ENCODE measurements at regions not wholly inside any gene's neighbourhood (a gene's known extent, or its start where the extent isn't known, plus 50 kb on each side); places are given as distances from the start of the nearest gene placed in this dataset.

DNA sequence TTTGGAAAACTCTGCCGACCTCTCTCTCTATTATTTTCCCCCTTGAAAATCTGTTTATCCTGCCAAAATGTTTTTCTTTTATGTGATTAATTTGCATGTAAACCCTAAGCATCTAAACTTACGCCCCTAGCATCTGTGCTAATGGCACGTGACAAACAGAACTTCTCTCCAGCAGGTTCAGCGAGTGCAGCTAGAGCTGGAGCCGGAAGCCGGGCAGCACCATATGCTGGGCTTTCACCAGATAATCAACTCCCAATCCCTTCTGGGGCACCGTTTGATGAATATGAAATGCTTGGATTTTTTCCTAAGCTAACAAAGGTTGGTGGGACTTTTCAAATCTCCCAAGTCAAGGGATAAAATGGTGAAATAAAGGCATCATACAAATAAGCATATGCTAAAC, 667.5 kb upstream of the TMEM132C start:
- no peak for TF ChIP-seq POLR2A (IDR thresholded peaks at IDR 0.05; ENCODE audit: low read depth, low read length)
- no peaks in the 10 kb centered on the region for H4K20me1 ChIP-seq (replicated peaks; ENCODE audit: control insufficient read depth, extremely low read depth, insufficient read depth, low read length)
- POLR2A ChIA-PET: no interaction called here
- CTCF ChIA-PET: no interaction called here
- H3K36me3 ChIP-seq (ENCODE audit: control insufficient read depth in 2 of 2, extremely low read depth in 1 of 2, insufficient read depth in 2 of 2, low read length in 2 of 2): no peaks in the 10 kb centered on the region
- H3K9me1 ChIP-seq (replicated peaks; ENCODE audit: control insufficient read depth, extremely low read depth, insufficient read depth, low read length): no peaks in the 10 kb centered on the region
- H3K9ac ChIP-seq (replicated peaks; ENCODE audit: extremely low read depth, insufficient read depth, low read length): no peak overlapping the region
- H3K4me2 ChIP-seq (ENCODE audit: insufficient read depth, low read length): no peak overlapping the region
- H3K79me2 ChIP-seq (ENCODE audit: control insufficient read depth, insufficient read depth, low read length): no peaks in the 10 kb centered on the region
- peaks cover 8% of the 10 kb centered on the region for H3K9me3 ChIP-seq (replicated peaks; ENCODE audit: control insufficient read depth, insufficient read depth, low read length)
- no peak overlapping the region for H3K4me3 ChIP-seq (replicated peaks in 1 of 3; ENCODE audit: insufficient read depth in 1 of 3, low read depth in 1 of 3, low read length in 3 of 3)
- no peaks in the 10 kb centered on the region for H3K27me3 ChIP-seq (ENCODE audit: control insufficient read depth in 2 of 2, insufficient read depth in 2 of 2, low read length in 2 of 2)
- dilution Hi-C loops (cut with MboI; ENCODE audit: extremely low pct_ligation_motif_present, low sequenced_read_pairs) (no loop called here), intact Hi-C loops (cut with micrococcal nuclease) (no loop called here)
- H2AFZ ChIP-seq (ENCODE audit: low read depth, low read length): no peak overlapping the region
- BruUV-seq (replicated peaks): no TSS peak
- FAIRE-seq (no peak), DNase-seq (ENCODE audit: low read depth, low spot score) (no peak)
- no peak overlapping the region for H3K27ac ChIP-seq (ENCODE audit: insufficient read depth, low read depth, low read length)
- H3K4me1 ChIP-seq (ENCODE audit: control insufficient read depth, extremely low read depth, insufficient read depth, low read length): no peaks in the 10 kb centered on the region

- TF ChIP-seq MAX (IDR thresholded peaks at IDR 0.05; ENCODE audit: insufficient read depth, insufficient read length): no peak
- TF ChIP-seq, protein P1, sequence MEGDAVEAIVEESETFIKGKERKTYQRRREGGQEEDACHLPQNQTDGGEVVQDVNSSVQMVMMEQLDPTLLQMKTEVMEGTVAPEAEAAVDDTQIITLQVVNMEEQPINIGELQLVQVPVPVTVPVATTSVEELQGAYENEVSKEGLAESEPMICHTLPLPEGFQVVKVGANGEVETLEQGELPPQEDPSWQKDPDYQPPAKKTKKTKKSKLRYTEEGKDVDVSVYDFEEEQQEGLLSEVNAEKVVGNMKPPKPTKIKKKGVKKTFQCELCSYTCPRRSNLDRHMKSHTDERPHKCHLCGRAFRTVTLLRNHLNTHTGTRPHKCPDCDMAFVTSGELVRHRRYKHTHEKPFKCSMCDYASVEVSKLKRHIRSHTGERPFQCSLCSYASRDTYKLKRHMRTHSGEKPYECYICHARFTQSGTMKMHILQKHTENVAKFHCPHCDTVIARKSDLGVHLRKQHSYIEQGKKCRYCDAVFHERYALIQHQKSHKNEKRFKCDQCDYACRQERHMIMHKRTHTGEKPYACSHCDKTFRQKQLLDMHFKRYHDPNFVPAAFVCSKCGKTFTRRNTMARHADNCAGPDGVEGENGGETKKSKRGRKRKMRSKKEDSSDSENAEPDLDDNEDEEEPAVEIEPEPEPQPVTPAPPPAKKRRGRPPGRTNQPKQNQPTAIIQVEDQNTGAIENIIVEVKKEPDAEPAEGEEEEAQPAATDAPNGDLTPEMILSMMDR (IDR thresholded peaks at IDR 0.05; ENCODE audit: extremely low read depth in 1 of 2, insufficient read depth in 1 of 2, low read depth in 1 of 2, low read length in 2 of 2): no peak
- TF ChIP-seq FOS (IDR thresholded peaks at IDR 0.05; ENCODE audit: borderline replicate concordance, insufficient read depth, low read length): no peak
- no peak for TF ChIP-seq POLR2A (IDR thresholded peaks at IDR 0.05; ENCODE audit: low read depth, low read length)
- no peak for TF ChIP-seq GATA2 (IDR thresholded peaks at IDR 0.05; ENCODE audit: insufficient read depth, insufficient read length, low read depth, low read length)
- TF ChIP-seq EZH2 (IDR thresholded peaks at IDR 0.05; ENCODE audit: borderline replicate concordance, low read depth, low read length, severe bottlenecking): no peak
- TF ChIP-seq MYC (IDR thresholded peaks at IDR 0.05; ENCODE audit: low read depth, low read length): no peak
- TF ChIP-seq JUN (IDR thresholded peaks at IDR 0.05; ENCODE audit: borderline replicate concordance, insufficient read depth, insufficient read length, low read depth): no peak
- TF ChIP-seq POLR2AphosphoS5 (IDR thresholded peaks at IDR 0.05; ENCODE audit: insufficient read depth, low read depth, low read length): no peak
- Histone ChIP-seq H3K9me3 (replicated peaks; ENCODE audit: control insufficient read depth, insufficient read depth, low read length) (peaks cover 8% of the 10 kb centered on the region), H3K36me3 (ENCODE audit: control insufficient read depth in 2 of 2, extremely low read depth in 1 of 2, insufficient read depth in 2 of 2, low read length in 2 of 2) (no peaks in the 10 kb centered on the region), H3K9me1 (replicated peaks; ENCODE audit: control insufficient read depth, extremely low read depth, insufficient read depth, low read length) (no peaks in the 10 kb centered on the region), H3K27ac (ENCODE audit: insufficient read depth, low read depth, low read length) (no peak overlapping the region), H3K9ac (replicated peaks; ENCODE audit: extremely low read depth, insufficient read depth, low read length) (no peak overlapping the region), H2AFZ (ENCODE audit: low read depth, low read length) (no peak overlapping the region), H3K4me3 (replicated peaks in 1 of 3; ENCODE audit: insufficient read depth in 1 of 3, low read depth in 1 of 3, low read length in 3 of 3) (no peak overlapping the region), H4K20me1 (replicated peaks; ENCODE audit: control insufficient read depth, extremely low read depth, insufficient read depth, low read length) (no peaks in the 10 kb centered on the region), H3K4me2 (ENCODE audit: insufficient read depth, low read length) (no peak overlapping the region), H3K4me1 (ENCODE audit: control insufficient read depth, extremely low read depth, insufficient read depth, low read length) (no peaks in the 10 kb centered on the region), H3K79me2 (ENCODE audit: control insufficient read depth, insufficient read depth, low read length) (no peaks in the 10 kb centered on the region), H3K27me3 (ENCODE audit: control insufficient read depth in 2 of 2, insufficient read depth in 2 of 2, low read length in 2 of 2) (no peaks in the 10 kb centered on the region)
- dilution Hi-C loops (cut with MboI; ENCODE audit: extremely low pct_ligation_motif_present, low sequenced_read_pairs) (no loop called here), intact Hi-C loops (cut with micrococcal nuclease) (no loop called here)
- FAIRE-seq: no peak
- DNase-seq (ENCODE audit: low read depth, low spot score): no peak
- no TSS peak for BruUV-seq (replicated peaks)
- ChIA-PET CTCF (no interaction called here), POLR2A (no interaction called here)
Observed at GRCh38 chr12:127600211-127600610, 666.8 kb upstream of the TMEM132C start.

Data from endothelial cell of umbilical vein (primary cell).